ENCODE measurements at regions not wholly inside any gene's neighbourhood (a gene's known extent, or its start where the extent isn't known, plus 50 kb on each side); places are given as distances from the start of the nearest gene placed in this dataset.
"Not testable (repeated sequence)": the region's sequence is repeated elsewhere in the genome, so short reads cannot be mapped to it uniquely, and the experiment has no call there.

GRCh38 chr10:45179691-45180090 is 135.7 kb downstream of the OR13A1 start:
- DNase-seq (ENCODE audit: low read depth), result no peak
- H3K4me3 ChIP-seq (ENCODE audit: low read depth, low read length), result no peak overlapping the region

- H3K4me3 ChIP-seq (ENCODE audit: low read depth, low read length), result no peak overlapping the region
- DNase-seq (ENCODE audit: low read depth), result no peak
Observed at GRCh38 chr10:45180507-45180906, 134.9 kb downstream of the OR13A1 start.

- DNase-seq (ENCODE audit: low read depth), result no peak
- H3K4me3 ChIP-seq (ENCODE audit: low read depth, low read length), result no peak overlapping the region
Observed at GRCh38 chr10:45180946-45181875, 134.2 kb downstream of the OR13A1 start.

DNA sequence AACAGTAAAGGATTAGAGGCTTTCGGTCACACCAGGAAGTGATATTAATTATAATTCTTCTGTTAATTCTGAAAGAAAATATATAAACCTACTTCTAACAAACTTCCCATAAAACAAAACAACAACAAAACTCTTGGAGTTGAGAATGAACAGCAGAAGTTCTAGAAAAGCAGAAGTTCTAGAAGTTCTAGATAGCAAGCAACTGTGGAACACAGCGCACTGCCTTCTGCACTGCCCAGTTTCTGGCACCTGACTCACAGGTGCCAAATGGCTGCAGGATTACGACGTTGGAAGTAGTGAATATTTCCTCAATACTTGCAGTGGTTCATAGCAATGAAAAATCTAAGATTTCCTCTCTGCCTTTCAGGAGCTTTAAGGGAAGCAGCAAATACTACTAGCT is 132.2 kb downstream of the OR13A1 start:
- no peak for DNase-seq (ENCODE audit: low read depth)
- no peak overlapping the region for H3K4me3 ChIP-seq (ENCODE audit: low read depth, low read length)

DNA sequence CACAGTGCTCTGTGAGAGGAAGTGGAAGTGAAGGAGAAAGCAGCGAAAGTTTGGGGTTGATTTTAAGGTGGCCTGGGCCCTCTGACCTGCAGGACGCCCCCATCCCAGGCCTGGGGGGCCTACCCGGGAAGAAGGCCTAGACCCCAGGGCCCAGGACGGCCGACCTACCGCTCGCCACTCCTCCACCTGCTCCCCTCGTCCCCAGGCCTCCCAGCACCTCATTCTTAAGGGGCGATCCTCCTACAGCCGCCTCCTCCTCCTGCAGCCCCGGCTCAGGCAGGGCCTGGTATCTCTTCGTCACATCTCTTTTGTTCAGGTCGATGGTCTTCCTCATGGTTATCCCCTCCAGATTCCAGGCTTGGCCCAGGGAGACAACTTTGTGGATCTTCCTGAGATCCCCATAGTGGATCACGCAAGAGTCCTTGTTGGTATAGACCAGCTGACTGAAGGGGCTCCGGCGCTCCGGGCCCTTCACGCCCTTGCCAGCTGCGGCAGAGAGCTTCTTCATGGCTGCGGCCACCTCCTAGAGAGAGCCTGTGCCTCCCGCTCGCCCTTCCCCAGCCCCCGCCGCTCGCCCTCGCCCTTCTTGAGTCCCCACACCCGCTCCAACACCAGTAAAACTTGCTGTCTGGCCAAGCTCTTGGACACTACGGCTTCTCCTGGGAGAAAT is 117.5 kb downstream of the OR13A1 start:
- no peak overlapping the region for H3K4me3 ChIP-seq (ENCODE audit: low read depth, low read length)
- DNase-seq (ENCODE audit: low read depth), result no peak

- no peak for DNase-seq (ENCODE audit: low read depth)
- no peak overlapping the region for H3K4me3 ChIP-seq (ENCODE audit: low read depth, low read length)
Observed at GRCh38 chr10:45198486-45199204, 116.8 kb downstream of the OR13A1 start.

DNA sequence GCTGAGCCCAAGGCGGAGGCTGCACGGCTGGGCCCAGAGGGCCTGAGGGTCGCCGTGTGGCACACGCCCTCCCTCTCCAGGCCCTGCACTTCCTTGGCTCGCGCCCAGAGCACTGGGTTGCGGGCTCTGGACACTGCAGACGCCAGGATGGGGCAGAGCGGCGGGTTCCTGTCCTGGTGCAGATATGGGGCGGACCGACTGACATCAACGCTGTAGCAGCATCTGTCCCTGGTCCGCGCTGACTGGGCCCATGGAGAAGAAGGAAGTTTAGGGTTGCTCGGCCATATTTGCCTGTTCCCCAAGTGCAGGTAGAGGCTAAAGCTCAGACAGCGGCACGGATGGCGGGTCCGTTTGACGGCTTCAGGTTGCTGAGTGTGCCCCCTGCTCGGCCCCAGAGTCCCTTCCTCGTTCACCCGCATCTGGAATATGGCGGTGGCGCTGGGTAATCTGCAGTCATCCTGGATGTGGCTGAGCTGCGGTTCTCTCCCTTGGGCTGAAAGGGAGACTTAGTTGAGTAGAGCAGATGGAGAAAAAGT is 116.1 kb downstream of the OR13A1 start:
- no peak overlapping the region for H3K4me3 ChIP-seq (ENCODE audit: low read depth, low read length)
- no peak for DNase-seq (ENCODE audit: low read depth)

GRCh38 chr10:45201271-45201670 is 114.1 kb downstream of the OR13A1 start:
- DNase-seq (ENCODE audit: low read depth), result no peak
- no peak overlapping the region for H3K4me3 ChIP-seq (ENCODE audit: low read depth, low read length)

DNA sequence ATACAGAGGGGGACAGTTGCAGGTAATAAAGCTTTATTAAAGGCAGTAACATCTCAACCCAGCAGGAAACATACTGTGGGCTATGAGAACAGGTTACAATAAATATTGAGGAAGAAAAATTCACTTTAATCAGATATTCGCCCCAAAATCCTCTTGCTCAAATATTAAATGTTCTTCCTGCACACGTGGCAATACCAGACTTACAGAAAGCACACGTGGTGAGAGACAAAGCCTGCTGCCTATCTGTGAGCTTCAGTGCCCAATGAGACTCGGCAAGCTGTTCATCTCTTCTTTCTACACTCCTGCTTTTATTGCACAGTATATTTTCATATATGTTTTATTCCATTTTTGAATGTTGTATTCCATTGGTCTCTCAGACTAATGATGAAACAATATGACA is 113.2 kb downstream of the OR13A1 start:
- no peak overlapping the region for H3K4me3 ChIP-seq (ENCODE audit: low read depth, low read length)
- DNase-seq (ENCODE audit: low read depth), result no peak

DNA sequence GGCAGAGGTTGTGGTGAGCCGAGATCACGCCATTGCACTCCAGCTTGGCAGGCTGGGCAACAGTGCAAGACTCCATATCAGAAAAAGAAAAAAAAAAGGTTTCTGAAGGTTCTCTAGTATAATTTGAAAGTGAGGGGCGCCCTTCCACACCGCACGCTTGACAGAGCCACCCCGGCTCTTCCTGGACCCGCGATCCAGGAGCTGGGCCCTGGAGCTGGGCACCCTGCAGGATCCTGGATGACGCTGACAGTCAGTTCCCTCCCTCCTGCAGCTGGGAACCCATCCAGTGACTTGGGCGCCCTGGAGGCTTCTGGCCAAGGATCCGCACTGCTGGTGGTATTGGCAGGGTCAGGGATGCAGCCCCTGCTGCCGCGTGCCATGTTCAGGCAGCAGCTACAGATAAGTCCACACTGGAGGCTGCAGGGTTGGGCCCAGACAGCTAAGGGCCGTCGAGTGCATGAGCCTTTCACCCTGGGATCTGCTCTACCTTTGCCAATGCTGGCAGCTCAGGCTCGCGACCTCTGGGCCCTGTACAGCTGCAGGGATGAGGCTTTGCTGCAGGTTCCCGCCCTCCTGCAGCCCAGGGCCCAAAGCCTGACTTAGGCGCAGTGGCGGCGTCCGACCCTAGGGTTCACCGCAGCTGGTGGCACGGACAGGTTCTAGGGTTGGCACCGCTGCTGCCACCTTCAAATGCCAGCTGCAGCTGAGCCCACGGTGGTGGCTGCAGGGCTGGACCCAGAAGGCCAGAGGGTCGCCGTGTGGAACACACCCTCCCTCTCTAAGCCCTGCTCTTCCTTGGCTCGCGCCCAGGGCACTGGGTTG is 110.2 kb downstream of the OR13A1 start:
- no peak for DNase-seq (ENCODE audit: low read depth)
- H3K4me3 ChIP-seq (ENCODE audit: low read depth, low read length), result no peak overlapping the region

DNA sequence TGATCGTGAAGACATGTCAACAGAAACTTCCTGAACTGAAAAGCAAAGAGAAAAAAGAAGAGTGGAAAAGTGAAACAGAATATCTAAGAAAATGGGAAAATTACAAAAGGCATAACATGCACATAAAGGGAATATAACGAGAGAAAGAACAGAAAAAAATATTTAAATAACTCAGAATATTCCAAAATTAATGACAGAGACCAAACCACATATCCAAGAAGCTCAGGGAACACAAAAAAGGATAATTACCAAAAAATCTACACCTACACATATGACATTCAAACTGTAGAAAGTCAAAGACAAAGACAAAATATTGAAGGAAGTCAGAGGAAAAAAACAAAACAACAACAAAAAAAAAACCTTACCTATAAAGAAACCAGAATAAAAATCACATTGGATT is 105.5 kb downstream of the OR13A1 start:
- no peak overlapping the region for H3K4me3 ChIP-seq (ENCODE audit: low read depth, low read length)
- no peak for DNase-seq (ENCODE audit: low read depth)

GRCh38 chr10:45211576-45211975 is 103.8 kb downstream of the OR13A1 start:
- no peak overlapping the region for H3K4me3 ChIP-seq (ENCODE audit: low read depth, low read length)
- no peak for DNase-seq (ENCODE audit: low read depth)

DNA sequence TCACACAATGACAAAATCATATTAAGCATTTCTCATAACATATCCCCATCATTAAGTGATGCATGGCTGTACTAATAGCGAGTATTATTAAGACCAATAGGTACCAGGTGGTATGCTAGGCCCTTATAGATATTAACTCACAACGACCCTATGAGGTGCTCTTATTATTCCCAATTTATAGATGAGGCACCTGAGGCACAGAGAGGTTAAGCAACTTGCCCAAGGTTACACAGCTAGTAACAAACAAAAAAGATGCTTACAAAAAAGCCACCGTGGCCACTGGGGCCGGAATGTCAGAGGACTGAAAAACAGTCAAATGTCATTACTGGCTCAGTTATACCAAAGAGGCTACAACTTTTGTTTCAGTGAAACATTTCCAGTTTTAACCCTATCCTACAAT is 96.0 kb downstream of the OR13A1 start:
- DNase-seq (ENCODE audit: low read depth), result no peak
- no peak overlapping the region for H3K4me3 ChIP-seq (ENCODE audit: low read depth, low read length)

DNA sequence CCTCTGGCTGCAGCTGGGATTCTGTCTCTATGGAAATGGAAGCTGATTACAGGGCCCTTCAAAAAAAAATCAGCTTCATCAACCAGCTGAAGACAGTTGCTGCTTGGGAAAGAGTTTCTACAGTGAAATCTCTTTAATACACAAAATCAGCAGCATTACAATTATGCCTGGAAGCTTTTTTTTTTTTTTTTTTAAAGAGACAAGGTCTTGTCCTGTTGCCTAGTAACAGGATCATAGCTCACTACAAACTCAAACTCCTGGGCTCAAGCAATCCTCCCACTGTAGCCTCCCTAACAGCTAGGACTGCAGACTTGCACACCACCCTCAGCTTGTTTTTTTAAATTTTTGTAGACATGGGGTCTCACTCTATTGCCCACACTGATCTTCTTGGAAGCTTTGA is 94.5 kb downstream of the OR13A1 start:
- DNase-seq (ENCODE audit: low read depth), result no peak
- H3K4me3 ChIP-seq (ENCODE audit: low read depth, low read length), result no peak overlapping the region

- no peak overlapping the region for H3K4me3 ChIP-seq (ENCODE audit: low read depth, low read length)
- DNase-seq (ENCODE audit: low read depth), result no peak
Observed at GRCh38 chr10:45224219-45224841, 91.1 kb downstream of the OR13A1 start.

DNA sequence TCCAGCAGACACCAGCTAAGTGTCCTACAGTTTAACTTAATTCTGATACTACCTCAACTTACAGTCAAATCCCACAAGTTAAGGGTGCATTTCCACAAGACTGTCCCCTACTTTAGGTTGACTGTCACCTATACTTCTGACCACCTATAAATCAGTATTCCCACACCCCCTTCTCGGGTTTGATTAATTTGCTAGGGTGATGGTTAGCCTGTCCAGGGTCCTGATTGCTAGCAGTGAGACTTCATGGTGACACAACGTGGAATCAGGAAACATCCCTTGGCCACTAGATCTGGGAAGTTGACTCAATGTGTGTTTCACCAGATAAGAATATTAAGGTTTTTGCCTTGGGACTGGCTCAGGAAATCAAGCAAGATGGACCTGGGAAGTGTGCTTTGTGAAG is 88.4 kb downstream of the OR13A1 start:
- H3K4me3 ChIP-seq (ENCODE audit: low read depth, low read length), result no peak overlapping the region
- DNase-seq (ENCODE audit: low read depth), result no peak

DNA sequence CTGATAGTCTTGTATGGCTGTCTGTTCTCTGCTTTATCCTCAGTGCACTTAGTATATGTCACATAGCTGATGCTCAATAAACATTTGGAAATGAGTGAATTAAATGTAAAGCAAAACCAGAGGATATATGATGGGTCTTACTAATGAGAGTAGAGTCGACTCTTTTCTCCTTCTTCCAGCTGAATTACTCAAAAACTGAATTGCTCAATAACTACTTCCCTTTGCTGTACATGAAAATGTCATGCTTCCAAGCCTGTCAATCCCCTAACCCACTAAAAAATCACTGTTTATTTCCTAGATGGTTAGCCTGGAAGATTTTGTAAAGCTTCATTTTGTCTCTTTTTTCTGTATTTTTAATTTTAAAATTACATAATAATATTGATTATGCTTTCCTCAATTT is 88.0 kb downstream of the OR13A1 start:
- no peak for DNase-seq (ENCODE audit: low read depth)
- no peak overlapping the region for H3K4me3 ChIP-seq (ENCODE audit: low read depth, low read length)

DNA sequence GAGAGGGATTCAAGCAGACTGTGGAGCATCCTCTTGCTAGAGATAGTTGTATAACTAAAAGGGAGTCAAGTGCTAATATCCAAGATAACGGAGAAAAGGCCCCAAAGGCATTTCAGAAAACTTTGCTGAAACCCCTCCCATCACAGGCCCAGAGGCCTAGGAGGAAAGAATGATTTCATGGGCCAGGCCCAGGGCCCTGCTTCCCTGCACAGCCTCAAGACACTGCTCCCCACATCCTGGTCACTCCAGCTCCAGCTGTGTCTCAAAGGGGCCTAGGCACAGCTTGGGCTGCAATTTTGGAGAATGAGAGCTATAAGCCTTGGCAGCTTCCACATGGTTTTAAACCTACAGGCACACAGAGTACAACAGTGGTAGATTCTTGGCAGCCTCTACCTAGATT is 85.6 kb downstream of the OR13A1 start:
- no peak for DNase-seq (ENCODE audit: low read depth)
- no peak overlapping the region for H3K4me3 ChIP-seq (ENCODE audit: low read depth, low read length)

DNA sequence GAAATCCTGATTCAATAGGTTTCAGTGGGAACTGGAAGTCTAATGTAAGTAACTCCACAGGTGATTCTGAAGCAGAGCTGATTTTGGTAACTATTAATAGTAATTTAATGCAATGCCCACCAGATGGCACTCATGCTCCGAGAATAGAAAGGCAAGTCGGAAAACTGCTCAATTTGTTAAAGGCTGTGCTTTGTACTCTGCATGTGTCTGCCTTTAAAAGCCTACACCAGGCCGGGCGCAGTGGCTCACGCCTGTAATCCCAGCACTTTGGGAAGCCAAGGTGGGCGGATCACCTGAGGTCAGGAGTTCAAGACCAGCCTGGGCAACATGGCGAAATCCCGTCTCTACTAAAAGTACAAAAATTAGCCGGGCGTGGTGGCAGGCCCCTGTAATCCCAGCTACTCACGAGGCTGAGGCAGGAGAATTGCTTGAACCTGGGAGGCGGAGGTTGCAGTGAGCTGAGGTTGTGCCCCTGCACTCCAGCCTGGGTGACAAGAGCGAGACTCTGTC is 80.1 kb downstream of the OR13A1 start:
- not testable (repeated sequence) for DNase-seq (ENCODE audit: low read depth)

More for the DNA sequence above, 80.1 kb downstream of the OR13A1 start:
- H3K4me3 ChIP-seq (ENCODE audit: low read depth, low read length), result not testable (repeated sequence)
